ENCODE measurements at regions not wholly inside any gene's neighbourhood (a gene's known extent, or its start where the extent isn't known, plus 50 kb on each side); places are given as distances from the start of the nearest gene placed in this dataset.

- TF ChIP-seq, protein P1, sequence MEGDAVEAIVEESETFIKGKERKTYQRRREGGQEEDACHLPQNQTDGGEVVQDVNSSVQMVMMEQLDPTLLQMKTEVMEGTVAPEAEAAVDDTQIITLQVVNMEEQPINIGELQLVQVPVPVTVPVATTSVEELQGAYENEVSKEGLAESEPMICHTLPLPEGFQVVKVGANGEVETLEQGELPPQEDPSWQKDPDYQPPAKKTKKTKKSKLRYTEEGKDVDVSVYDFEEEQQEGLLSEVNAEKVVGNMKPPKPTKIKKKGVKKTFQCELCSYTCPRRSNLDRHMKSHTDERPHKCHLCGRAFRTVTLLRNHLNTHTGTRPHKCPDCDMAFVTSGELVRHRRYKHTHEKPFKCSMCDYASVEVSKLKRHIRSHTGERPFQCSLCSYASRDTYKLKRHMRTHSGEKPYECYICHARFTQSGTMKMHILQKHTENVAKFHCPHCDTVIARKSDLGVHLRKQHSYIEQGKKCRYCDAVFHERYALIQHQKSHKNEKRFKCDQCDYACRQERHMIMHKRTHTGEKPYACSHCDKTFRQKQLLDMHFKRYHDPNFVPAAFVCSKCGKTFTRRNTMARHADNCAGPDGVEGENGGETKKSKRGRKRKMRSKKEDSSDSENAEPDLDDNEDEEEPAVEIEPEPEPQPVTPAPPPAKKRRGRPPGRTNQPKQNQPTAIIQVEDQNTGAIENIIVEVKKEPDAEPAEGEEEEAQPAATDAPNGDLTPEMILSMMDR (conservative IDR thresholded peaks at IDR 0.05; ENCODE audit: low read length), result no peak
- TF ChIP-seq EZH2phosphoT487 (IDR thresholded peaks at IDR 0.05; ENCODE audit: borderline replicate concordance), result no peak
Observed at GRCh38 chr17:17408236-17408794, 68.5 kb upstream of the MED9 start.

All from Loucy (cell line).